Breast epithelium (tissue), 3 donors: ENCODE measurements at regions not wholly inside any gene's neighbourhood (a gene's known extent, or its start where the extent isn't known, plus 50 kb on each side); places are given as distances from the start of the nearest gene placed in this dataset.

Source experiments
- CTCF ChIP-seq, 3 donors: fragments of 450-650 bp; IDR thresholded peaks; one replicate each; pipeline ENCODE4 v1.5.1; 2016 to 2017; ENCODE audit warnings: antibody characterized with exemption in 3 of 3, mild to moderate bottlenecking in 3 of 3, moderate library complexity in 3 of 3
- POLR2A ChIP-seq: fragments of 450-650 bp; IDR thresholded peaks from one replicate; pipeline ENCODE4 v1.6.1; 2016; ENCODE audit warnings: antibody characterized with exemption, mild to moderate bottlenecking, moderate library complexity
- POLR2AphosphoS5 ChIP-seq, 3 donors: sonication (generic); formaldehyde crosslinking; IDR thresholded peaks; one replicate each; pipeline ENCODE4 v1.6.1; 2017; ENCODE audit warnings: antibody characterized with exemption in 3 of 3

GRCh38 chr3:115469649-115470048 lies 153.7 kb upstream of the GAP43 start:
- TF ChIP-seq POLR2A (no peak), CTCF (IDR thresholded peaks at IDR 0.05) (no peak), POLR2AphosphoS5 (IDR thresholded peaks at IDR 0.05) (no peak)
